GM18873 (cell line): ENCODE measurements at regions not wholly inside any gene's neighbourhood (a gene's known extent, or its start where the extent isn't known, plus 50 kb on each side); places are given as distances from the start of the nearest gene placed in this dataset.

Source experiments
- ATAC-seq: cut with Tn5 transposase; IDR thresholded peaks from one replicate; pipeline ENCODE4 v1.9.1; 2021; ENCODE audit warnings: mild to moderate bottlenecking, moderate library complexity, moderate number of reproducible peaks; ENCODE audit not compliant: unreplicated experiment, low FRiP score

DNA sequence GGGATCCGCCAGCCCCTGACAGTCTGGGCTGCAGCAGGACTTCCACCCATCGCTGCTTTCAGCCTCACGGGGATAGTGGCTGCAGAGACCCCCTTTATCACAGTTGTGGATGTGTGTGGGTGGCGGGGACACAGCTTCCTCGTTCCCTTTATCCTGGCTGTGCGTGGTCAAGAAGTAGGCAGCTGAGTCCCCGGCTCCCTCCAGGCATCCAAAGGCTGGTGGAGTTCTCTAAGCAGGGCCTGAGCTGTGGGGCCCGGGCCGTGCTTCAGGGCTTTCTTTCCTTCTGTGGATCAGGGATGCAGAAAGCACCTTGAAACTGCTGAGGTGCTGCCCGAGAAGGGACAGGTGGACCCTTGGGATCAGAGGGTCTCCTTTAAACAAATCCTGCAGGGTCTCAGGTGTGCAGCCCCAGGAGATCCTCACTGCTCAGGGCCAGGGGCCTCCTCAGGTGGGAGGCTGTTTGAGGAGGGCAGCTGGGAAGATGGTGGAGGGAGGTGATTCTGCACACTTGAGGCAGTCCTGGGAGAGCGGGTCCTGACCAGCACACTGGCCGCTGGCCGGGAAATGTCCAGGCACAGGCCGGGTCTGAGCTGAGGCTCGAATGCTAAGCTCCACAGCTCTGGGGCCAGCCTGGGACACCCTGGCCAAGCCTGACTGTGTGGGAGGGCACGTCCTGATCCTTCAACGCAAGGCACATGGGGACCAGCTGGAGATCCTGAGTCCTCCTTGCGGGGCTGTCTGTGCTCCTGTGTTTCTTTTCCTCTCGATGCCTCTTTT, 1024.3 kb downstream of the BRD1 start:
- ATAC-seq, result no peak

DNA sequence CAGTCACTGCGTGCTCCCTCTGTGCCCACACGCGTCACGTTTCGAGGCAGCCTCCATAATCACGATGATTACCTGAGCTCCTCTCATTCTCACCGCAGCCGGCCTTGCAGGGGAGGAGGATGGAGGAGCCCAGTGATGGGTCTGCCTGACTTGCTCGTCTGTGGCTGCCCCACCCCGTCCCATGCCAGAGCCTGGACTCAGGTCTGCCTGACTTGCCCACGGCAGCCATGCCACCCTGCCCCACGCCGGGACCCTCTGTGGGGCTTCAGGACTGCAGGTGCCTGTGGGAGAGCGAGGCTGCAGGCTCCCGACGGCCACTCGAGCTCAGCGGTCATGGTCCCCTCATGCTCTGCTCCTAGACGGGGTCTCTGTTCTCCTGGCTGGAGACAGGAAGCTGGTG, 1025.1 kb downstream of the BRD1 start:
- ATAC-seq, result no peak

DNA sequence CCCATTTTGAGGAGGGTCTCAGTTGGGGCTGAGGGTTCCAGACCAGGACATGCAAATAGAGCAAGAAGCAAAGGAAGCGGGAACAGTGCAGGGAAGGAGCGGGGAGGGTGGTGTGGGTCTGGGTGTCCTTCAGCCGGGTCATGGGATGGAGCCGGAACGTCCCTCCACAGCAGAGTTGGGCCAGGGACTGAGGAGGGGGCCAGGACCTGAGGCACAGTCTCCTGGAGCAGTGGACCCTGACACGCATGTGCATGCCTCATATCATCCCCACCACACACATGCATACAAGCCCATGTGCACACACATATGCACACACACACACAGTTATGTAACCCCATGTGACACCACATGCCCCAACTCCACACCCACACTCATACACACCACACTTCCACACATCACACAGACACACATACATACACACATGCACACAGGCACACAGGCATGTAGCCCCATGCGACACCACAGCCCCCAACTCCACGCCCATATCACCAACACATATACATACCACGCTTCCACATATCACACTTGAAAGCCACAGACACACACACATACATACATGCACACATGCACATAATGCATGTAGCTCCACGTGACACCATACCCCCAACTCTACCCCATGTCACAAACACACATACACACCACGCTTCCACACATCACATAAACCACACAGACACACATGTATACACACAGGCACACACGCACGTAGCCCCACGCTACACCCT, 1026.6 kb downstream of the BRD1 start:
- no peak for ATAC-seq

DNA sequence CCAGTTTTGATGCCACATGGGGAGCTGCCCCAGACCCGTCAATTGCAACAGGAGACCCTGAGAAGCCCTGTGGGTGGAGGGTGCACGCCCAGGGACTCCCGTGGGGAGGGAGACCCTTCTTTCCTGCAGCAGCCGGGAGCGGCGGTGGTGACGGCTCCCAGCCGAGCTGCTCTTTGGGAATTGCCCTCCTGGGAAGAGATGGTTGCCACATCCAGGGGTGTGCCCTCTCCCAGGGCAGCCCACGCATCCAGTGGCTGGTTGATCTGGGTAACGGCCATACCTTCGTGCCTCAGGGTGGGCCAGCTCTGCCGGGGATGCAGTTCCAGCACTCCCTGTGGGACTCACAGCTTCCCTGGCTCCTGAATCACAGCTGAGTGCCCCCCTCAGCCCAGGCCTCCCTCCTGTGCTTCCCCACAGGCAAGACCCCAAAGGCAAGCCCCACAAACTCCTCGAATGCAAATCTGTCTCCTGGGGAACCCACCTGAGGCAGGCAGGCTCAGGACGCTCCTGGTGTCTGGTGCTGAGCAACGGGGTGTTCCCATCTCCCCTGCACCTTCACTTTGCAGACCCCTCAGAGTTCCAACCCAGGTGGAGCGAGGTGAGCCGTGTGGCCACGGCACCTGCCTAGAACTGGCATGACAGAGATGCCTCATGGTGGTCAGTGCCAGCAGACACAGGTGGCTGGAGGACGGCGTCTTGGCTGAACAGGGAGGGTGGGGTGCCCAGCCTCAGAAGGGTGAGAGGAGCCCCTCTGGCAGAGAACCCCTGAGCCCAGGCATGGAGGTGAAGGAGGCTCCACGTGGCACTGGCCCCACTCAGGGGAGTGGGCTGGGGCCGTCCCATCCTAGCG, 1027.4 kb downstream of the BRD1 start:
- no peak for ATAC-seq

DNA sequence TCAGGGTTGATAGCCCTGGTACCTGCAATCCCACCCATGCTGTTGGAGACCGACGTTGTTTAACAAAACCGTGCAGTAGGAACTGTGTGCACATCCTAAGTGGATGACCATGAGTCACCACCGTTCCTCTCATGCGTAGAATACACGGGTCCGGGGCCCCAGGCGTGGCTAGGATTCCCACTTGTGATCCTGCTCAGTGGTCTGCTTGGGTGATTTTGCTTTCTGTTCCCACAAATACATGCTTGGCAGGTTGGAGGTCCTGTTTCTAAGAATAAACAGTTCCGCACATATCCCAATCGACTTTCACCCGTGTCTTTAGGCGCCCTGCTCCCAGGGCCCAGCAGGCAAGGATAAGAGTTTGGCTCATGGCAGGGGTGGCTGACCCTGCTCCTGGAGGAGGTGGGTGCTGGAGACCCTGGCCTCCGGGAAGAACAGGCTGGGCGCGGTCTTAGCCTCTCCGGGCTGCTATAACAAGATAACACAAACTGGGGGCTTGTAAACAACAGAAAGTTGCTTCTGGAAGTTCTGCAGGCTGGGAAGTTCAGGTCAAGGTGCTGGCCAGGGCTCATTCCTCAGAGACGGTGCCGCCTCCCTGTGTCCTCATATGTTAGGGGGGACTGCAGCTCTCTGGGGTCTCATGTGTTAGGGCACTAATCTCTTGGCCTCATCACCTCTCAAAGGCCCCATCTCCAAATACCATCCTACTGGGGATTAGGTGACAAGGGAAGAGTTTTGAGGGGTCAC, 1028.3 kb downstream of the BRD1 start:
- ATAC-seq, result no peak

DNA sequence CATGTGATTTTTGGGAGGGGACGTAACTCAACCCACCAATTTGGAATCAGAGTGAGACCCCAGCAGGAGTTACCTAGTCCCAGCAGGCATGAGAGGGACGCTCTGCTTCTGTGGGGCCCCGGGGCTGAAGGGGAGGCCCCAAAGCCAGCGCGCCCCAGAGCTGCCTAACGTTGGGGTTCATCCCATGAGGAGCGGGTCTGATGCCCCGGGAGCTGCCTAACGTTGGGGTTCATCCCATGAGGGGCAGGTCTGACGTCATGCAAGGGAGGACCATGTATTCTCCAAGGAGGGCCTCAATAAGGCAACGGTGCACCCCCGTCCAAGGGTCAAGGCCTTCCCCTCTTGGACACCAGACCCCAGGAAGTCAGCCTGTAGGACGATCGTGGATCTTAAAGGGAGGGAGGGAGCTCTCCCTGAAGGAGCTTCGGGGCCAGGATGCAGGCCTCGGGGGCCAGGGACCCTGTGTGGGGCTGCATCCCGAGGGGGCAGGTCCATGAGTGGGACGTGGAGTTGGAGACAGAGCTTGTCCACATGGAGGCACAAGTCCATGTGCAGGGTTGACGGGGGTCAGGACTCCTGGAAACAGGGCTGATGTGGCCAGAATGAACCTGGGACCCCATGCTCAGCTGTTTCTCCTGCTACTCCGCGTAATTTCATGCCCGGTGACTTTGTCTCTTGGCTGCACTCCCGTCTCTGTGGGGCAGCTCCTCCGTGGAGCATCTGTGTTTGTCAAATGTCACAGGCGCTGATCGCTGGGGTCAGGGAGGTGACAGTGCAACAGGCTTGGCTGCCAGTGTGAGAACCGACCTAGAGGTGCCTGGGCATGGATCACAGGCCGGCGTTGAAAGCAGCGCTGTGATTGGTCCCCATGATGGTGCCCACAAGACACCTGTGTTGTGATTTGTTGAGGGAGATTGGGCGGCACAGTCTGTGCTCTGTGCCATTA, 1029.1 kb downstream of the BRD1 start:
- no peak for ATAC-seq

DNA sequence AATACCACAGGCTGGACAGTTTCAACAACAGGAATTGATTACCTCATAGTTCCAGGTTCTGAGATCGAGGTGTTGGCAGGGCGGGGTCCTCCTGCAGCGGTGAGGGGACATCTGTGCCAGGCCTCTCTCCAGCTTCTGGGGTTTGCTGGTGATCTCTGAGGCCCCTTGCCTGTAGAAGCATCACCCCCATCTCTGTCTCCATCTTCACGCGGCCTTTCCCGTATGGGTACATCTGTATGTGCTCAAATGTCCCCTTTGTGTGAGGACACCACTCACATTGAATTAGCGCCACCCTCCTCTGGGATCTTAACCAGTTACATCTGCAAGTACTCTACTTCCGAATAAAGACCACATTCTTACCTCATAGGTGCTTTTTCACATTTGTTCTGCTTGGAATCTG, 1029.9 kb downstream of the BRD1 start:
- no peak for ATAC-seq

DNA sequence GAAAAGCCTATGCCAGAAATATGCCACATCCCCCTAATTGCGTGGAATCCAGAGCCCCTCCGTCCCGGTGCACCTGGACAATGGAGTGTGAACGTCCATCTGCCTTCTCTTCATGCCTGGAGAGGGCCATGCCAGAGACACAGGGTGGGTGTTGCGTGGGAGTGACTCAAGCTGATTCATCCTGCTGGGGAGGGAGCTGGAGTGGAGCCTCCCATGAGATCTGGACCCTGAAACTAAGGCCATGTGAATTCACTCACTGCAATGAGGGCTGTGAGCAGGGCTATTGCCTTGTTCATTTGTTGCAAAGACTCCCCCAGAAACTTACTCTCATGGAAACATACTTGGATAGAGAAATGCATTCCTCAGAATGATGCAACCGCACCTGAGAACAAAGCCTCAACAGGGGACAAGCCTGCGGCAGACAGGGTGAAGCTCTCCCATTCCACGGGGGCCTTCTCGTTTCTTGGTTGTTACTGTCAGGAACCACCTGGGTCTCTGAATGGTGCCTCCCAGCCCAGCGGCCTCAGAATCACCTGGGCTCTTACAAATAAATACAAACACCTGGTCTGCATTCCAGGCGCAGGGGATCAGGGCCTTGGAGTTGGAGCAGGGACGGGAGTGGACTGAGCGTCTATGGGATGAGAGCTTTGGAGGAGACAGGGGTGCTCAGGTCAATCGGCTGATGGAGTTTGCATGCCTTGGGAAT, 1031.2 kb downstream of the BRD1 start:
- no peak for ATAC-seq

DNA sequence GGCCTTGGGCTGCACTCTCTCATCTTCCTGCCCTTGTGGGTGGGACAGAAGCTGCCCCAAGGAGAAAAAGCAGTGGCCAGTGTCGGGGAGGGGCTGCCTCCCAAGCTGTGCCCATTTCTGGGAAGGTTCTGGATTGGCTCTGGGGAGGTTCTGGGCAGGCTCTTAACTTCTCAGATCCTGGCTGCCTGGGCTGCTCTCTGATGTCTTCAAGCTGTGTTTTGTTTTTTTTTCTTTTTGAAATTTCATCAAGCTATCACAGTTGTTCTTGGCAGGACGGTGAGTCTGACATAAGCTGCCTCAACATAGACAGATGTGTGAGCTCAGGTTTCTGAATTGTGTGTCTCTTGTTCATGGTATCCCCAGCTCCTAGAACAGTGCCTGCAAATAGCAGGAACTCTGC, 1032.0 kb downstream of the BRD1 start:
- no peak for ATAC-seq

DNA sequence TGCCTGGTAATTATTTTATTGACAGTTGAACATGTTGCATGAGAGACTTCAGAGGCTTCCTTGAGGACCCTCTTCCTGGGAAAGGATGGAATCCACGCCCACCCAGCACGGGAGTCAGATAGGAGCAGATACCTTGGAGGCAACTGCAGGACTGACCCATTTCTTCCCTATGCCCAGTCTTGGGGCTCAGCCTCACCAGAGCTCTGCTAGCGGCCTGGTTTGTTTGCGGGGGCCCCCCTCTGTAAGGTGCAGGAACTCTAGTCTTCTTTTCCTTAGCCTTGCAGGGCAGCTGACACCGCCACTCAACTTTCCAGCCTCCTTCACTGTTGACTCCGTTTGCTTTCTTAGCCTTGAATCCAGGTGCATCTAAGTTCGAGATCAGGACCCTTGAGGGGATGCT, 1032.8 kb downstream of the BRD1 start:
- no peak for ATAC-seq

DNA sequence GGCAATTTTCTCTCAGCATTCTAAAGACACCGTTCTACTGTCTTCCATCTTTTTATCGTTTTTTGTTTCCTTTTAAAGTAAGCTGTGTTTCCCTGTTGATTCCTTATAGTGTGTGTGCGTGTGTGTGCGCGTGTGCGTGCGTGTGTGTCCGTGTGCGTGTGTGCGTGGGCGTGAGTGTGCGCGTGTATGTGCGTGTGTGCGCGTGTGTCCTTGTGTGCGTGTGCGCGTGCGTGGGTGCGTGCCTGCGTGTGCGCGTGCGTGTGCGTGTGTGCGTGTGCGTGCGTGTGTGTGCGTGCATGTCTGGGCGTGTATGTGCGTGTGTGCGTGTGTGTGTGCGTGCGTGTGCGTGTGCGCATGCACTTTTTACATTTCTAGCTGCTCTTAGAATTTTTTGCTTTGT, 1033.7 kb downstream of the BRD1 start:
- no peak for ATAC-seq

DNA sequence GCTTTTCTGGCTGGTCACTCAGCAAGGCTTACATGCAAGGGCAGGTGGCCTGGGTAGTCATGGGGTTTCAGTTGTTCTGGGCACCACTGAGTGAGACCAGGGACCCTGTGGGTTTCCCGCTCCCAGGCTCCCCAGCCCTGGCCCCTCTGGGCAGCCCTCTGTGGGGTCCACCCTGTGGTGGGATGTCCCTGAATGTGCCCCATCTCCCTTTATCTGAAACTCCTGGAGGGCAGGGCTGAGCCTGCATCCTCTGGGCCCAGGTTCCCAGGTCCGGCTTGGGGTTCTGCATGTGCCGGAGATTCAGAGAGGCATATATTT, 1041.0 kb downstream of the BRD1 start:
- no peak for ATAC-seq

DNA sequence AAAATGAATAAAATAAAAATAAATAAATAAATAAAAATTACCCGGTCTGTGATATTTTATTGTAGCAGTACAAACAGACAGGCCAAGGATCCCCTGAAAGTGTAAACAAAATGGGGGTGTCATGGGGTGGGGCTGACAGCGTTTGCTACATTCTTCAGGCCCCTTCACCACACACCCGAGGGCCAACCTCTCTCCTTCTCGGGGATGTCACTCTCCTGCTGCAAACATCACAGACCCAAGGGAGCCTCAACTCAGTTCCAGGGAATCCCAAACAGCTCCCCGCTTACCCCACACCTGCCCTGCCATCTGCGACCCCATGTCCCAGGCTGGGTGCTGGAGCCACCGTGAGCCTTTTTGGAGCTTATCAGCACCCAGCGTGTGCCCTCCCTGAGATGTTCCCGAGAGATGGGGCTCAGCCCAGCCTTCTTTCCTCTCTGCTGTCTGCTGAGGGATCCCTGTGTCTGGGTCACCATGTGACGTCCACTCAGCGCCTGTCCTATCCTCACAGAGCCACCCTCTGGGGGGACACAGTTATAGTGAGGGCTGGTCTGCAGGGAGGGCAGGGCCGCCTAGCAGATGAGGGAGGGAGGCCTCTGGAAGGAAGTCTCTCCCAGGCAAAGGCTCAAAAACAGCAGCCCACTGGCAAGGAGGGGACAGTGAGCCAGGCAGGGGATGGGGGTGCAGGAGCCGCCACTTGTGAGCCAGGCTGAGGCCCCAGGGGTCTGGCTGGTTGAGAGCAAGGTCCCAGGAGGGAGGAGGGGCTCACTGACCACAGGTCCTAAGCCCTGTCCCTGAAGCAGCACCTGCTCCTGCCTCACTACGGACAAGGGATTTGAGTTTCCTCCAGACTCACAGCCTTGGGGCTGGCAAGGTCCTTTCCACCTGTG, 1041.6 kb downstream of the BRD1 start:
- no peak for ATAC-seq

DNA sequence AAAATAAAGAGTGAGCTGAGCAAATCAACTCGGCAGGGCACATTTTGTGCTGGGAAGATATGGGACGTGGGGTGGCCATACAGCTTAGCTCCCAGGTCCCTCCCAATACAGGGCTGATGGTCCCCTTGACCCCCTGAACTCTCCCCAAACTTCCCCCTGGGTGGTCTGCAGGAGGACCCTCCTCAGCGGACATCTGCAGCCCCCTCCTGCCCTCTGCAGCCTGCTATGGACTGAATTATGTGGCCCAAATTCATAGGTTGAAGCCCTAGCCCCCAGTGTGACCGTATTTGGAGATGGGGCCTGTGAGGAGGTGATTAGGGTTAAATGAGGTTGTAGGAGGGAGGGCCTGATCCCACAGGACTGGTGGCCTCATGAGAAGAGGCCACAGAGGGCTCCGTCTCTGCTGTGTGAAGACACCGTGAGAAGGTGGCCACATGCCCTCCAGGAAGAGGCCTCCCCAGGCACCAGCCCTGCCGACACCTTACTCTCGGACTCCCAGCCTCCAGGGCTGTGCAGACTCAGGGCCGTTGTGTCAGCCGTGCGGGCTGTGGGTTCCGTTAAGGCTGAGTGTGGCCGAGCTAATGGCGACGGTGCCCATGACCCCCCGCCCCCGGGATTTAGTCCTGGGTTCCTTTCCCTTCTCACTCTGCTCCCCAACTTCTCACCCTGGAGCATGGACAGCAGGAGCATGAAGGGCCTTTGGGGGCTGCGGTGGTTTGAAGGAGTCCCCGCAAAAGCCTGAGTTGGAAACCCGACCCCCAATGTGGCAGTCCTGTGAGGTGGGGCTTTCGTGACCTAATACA, 1042.8 kb downstream of the BRD1 start:
- ATAC-seq, result no peak

DNA sequence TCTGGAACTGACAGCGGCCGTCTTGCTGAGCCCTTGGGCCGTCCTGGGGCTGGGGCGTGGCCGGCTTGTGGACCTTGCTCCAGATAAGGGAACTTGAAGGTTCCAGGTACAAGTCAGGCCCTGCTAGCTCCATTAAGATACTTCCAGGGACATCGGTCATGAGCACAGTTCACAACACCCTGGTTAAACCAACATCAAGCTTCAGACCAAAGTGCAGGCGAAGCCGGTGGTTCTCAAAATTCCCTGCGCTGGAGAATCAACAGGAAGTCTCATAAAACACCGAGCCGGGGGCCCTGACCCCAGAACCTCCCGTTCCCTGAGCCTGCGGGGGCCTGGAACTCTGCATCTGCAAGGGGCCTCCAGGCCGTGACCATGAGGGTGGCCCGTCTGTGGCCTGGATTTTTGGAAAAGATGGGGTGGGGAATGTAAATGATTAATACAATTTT, 1043.8 kb downstream of the BRD1 start:
- no peak for ATAC-seq

DNA sequence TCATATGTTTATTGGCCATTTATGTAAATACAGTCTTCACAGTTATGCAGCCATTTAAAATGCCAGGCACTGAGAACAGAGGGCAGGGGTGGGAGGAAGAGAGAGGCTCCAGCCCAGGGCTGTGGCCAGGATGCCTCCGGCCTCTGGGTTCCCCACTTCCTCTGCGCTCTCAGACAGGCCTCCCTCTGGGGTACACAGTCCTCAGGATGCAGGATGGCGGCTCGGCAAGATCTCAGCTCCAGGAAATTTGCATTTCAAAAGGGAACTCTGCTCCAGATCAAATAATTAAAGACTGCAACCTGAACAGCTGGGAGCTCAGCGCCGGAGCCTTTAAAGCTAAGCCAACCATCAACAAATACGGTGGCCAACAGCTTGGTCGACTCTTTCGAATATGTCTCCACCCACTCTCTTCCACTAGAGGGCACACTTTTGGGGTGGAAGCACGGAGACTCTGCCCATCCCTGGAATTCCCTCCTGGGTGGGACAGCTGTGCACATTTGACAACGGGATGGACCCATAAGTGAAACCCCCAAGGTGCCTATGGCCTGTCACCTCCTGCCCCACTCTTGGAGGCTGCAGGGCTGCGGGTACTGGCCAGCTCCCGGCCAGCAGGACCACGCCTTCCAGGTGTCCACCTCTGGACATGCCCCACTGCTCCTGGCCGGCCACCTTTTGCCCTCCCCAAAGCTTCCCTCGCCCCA, 1044.7 kb downstream of the BRD1 start:
- no peak for ATAC-seq

DNA sequence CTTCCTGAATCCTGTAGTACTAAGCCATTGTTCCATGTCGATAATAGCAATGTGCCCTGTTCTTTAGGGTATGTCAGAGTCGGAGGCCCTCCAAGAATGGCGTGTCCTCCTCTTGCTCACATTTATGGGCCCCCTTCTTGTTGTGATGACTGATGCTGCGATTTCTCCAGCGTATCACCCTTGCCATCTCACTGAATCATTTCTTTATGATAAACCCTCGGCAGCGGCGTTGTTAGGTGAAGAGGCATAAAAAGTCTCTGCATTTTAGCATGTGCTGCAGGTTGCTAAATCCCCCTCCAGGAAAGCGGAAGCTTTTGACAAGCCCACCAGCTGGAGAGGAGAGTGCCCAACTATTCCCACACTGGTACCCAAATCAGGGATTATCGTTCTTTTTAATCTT, 1045.3 kb downstream of the BRD1 start:
- no peak for ATAC-seq
